NCI-H1930 (cell line): ENCODE measurements at regions not wholly inside any gene's neighbourhood (a gene's known extent, or its start where the extent isn't known, plus 50 kb on each side); places are given as distances from the start of the nearest gene placed in this dataset.

ENCODE experiments used
- DNase-seq, 2 experiments: peaks; one replicate each; lab custom pipeline; 2025; lab: John Stamatoyannopoulos, UW

GRCh38 chr6:165229216-165229615 lies 80.2 kb downstream of the C6orf118 start:
- no peak for DNase-seq

GRCh38 chr6:165227644-165228329 lies 81.6 kb downstream of the C6orf118 start:
- no peak for DNase-seq

- DNase-seq, result no peak
Observed at GRCh38 chr6:165223736-165224135, 85.7 kb downstream of the C6orf118 start.

- no peak for DNase-seq
Observed at GRCh38 chr6:165223101-165223500, 86.3 kb downstream of the C6orf118 start.

GRCh38 chr6:165222315-165223025 lies 86.9 kb downstream of the C6orf118 start:
- no peak for DNase-seq

- DNase-seq, result no peak
Observed at GRCh38 chr6:165220045-165220444, 89.4 kb downstream of the C6orf118 start.

- no peak for DNase-seq
Observed at GRCh38 chr6:165219629-165220028, 89.8 kb downstream of the C6orf118 start.

GRCh38 chr6:165218829-165219228 lies 90.6 kb downstream of the C6orf118 start:
- no peak for DNase-seq

GRCh38 chr6:165206798-165207197 lies 102.6 kb downstream of the C6orf118 start:
- no peak for DNase-seq

- DNase-seq, result no peak
Observed at GRCh38 chr6:165205632-165206031, 103.8 kb downstream of the C6orf118 start.

GRCh38 chr6:165204807-165205545 lies 104.4 kb downstream of the C6orf118 start:
- DNase-seq, result no peak

GRCh38 chr6:165200178-165200577 lies 109.2 kb downstream of the C6orf118 start:
- DNase-seq, result no peak

GRCh38 chr6:165191461-165191860 lies 117.9 kb downstream of the C6orf118 start:
- DNase-seq, result no peak

- no peak for DNase-seq
Observed at GRCh38 chr6:165186441-165187205, 122.8 kb downstream of the C6orf118 start.

- DNase-seq, result no peak
Observed at GRCh38 chr6:165186041-165186440, 123.4 kb downstream of the C6orf118 start.

GRCh38 chr6:165184192-165184979 lies 125.0 kb downstream of the C6orf118 start:
- DNase-seq, result no peak

- DNase-seq, result no peak
Observed at GRCh38 chr6:165183496-165184140, 125.8 kb downstream of the C6orf118 start.

GRCh38 chr6:165183071-165183470 lies 126.3 kb downstream of the C6orf118 start:
- no peak for DNase-seq

GRCh38 chr6:165181951-165182414 lies 127.4 kb downstream of the C6orf118 start:
- DNase-seq, result no peak

GRCh38 chr6:165178056-165178455 lies 131.3 kb downstream of the C6orf118 start:
- no peak for DNase-seq

GRCh38 chr6:165173484-165173883 lies 135.9 kb downstream of the C6orf118 start:
- DNase-seq, result no peak
